Ovary (tissue), 3 donors: ENCODE measurements at regions not wholly inside any gene's neighbourhood (a gene's known extent, or its start where the extent isn't known, plus 50 kb on each side); places are given as distances from the start of the nearest gene placed in this dataset.

Source experiments
- CTCF ChIP-seq, 3 donors: fragments of 450-650 bp in 2 of 3; fragments of 200-600 bp in 1 of 3; IDR thresholded peaks; one replicate each; pipeline versions ENCODE4 v1.5.1 to v1.8.0; 2016 to 2022; ENCODE audit warnings: antibody characterized with exemption in 3 of 3, mild to moderate bottlenecking in 1 of 3
- POLR2A ChIP-seq: fragments of 450-650 bp; IDR thresholded peaks from one replicate; pipeline ENCODE4 v1.6.1; 2017; ENCODE audit warnings: antibody characterized with exemption, mild to moderate bottlenecking, moderate library complexity
- donor health status: DM: no; HTN: no; CAD: no.

GRCh38 chr14:42626986-42627385 is 1020.3 kb downstream of the LRFN5 start:
- TF ChIP-seq CTCF (IDR thresholded peaks at IDR 0.05) = no peak
- TF ChIP-seq POLR2A = no peak
